PC-3 (cell line): ENCODE measurements at regions not wholly inside any gene's neighbourhood (a gene's known extent, or its start where the extent isn't known, plus 50 kb on each side); places are given as distances from the start of the nearest gene placed in this dataset.
"Not testable (repeated sequence)": the region's sequence is repeated elsewhere in the genome, so short reads cannot be mapped to it uniquely, and the experiment has no call there.

ENCODE experiments used
- ATAC-seq: fragments of 200-7000 bp; cut with Tn5 transposase; 2 replicates; pipeline ENCODE4 v1.9.1; 2020; ENCODE audit warnings: mild to moderate bottlenecking, moderate library complexity
- BruUV-seq: library from RNA; stranded (reverse); fragments of 400-500 nt; replicated peaks from 2 replicates; lab custom pipeline; 2021; lab: Mats Ljungman, UMichigan
- CTCF ChIA-PET: fragments of 300-600 bp; sonication (Branson Sonifier 250); formaldehyde crosslinking; loops from one replicate; lab custom pipeline; 2022; ENCODE audit warnings: antibody characterized with exemption; lab: Charles Lee
- POLR2A ChIA-PET: fragments of 300-600 bp; sonication (Branson Sonifier 250); formaldehyde crosslinking; loops from one replicate; lab custom pipeline; 2022; ENCODE audit warnings: antibody characterized with exemption; ENCODE audit not compliant: unreplicated experiment; lab: Charles Lee
- DNase-seq: peaks from one replicate; pipeline ENCODE4 v3.0.0-alpha.2; 2015
- H2AFZ ChIP-seq: fragments of 300-600 bp; sonication (generic); 2 replicates; pipeline ENCODE4 v1.6.0; 2016; ENCODE audit warnings: antibody characterized with exemption, low read length
- H3F3A ChIP-seq: fragments of 300-600 bp; sonication (generic); one replicate; pipeline ENCODE4 v1.6.0; 2017; ENCODE audit warnings: antibody characterized with exemption, low read length, control low read depth, mild to moderate bottlenecking; ENCODE audit not compliant: unreplicated experiment
- H3K27ac ChIP-seq: fragments of 300-600 bp; sonication (generic); 2 replicates; pipeline ENCODE4 v1.5.1; 2016; ENCODE audit warnings: mild to moderate bottlenecking, low read length
- H3K27me3 ChIP-seq: fragments of 300-600 bp; sonication (generic); 2 replicates; pipeline ENCODE4 v1.6.1; 2016; ENCODE audit warnings: low read length, mixed read lengths
- H3K36me3 ChIP-seq: fragments of 300-600 bp; sonication (generic); 2 replicates; pipeline ENCODE4 v1.6.1; 2016; ENCODE audit warnings: low read depth, mixed run types, low read length, mixed read lengths
- H3K4me1 ChIP-seq: fragments of 300-600 bp; sonication (generic); 2 replicates; pipeline ENCODE4 v1.5.1; 2016; ENCODE audit warnings: low read length; ENCODE audit not compliant: insufficient read depth
- H3K4me2 ChIP-seq: fragments of 300-600 bp; sonication (generic); 2 replicates; pipeline ENCODE4 v1.6.0; 2016; ENCODE audit warnings: low read length
- H3K4me3 ChIP-seq: fragments of 300-600 bp; sonication (generic); 2 replicates; pipeline ENCODE4 v1.5.1; 2016; ENCODE audit warnings: mild to moderate bottlenecking, low read length, mixed read lengths
- H3K79me2 ChIP-seq: fragments of 300-600 bp; sonication (generic); 2 replicates; pipeline ENCODE4 v1.6.1; 2017; ENCODE audit warnings: low read length, mixed read lengths
- H3K9ac ChIP-seq: fragments of 300-600 bp; sonication (generic); 2 replicates; pipeline ENCODE4 v1.6.0; 2016; ENCODE audit warnings: mild to moderate bottlenecking, low read length
- H3K9me2 ChIP-seq: fragments of 300-600 bp; sonication (generic); replicated peaks from 2 replicates; pipeline ENCODE4 v1.6.1; 2016; ENCODE audit warnings: mixed run types, low read length, mixed read lengths
- H3K9me3 ChIP-seq: fragments of 300-600 bp; sonication (generic); 2 replicates; pipeline ENCODE4 v1.6.1; 2016; ENCODE audit warnings: low read length, mixed read lengths
- H4K20me1 ChIP-seq: fragments of 300-600 bp; sonication (generic); 2 replicates; pipeline ENCODE4 v1.6.1; 2016; ENCODE audit warnings: low read length, mixed read lengths
- EZH2 ChIP-seq: fragments of 300-600 bp; sonication (generic); IDR thresholded peaks from one replicate; pipeline ENCODE4 v1.6.1; 2017; ENCODE audit warnings: antibody characterized with exemption, mild to moderate bottlenecking, low read length; ENCODE audit not compliant: unreplicated experiment
- EZH2phosphoT487 ChIP-seq: fragments of 300-600 bp; sonication (generic); IDR thresholded peaks from 2 replicates; pipeline ENCODE4 v1.6.1; 2018; ENCODE audit warnings: mild to moderate bottlenecking, antibody characterized with exemption, low read length, borderline replicate concordance
- intact Hi-C: fragments of 100-400 bp; cut with micrococcal nuclease; formaldehyde crosslinking; loops from 2 replicates; pipeline ENCODE4 v1.9.0; 2023
- TF ChIP-seq, protein P1 (sequence below): fragments of 300-600 bp; sonication (generic); conservative IDR thresholded peaks from 2 replicates; pipeline ENCODE4 v1.5.1; 2017; ENCODE audit warnings: antibody characterized with exemption, low read depth, mild to moderate bottlenecking, low read length

- intact Hi-C loops: loop anchor here (10.0 kb wide), 1 partner anchor 245 kb away; no protein-coding TSS in a partner anchor
- ChIA-PET POLR2A (no interaction called here), CTCF (interaction anchor here (0.5 kb wide), 1 partner anchor 226 kb away, joined by 5 read pairs; the partner anchor contains the start of gene ZNF217)
- H3K36me3 ChIP-seq: no peaks in the 10 kb centered on the region
- H3K27ac ChIP-seq: no peak overlapping the region
- H3K4me3 ChIP-seq: no peak overlapping the region
- H3K9me2 ChIP-seq: no peaks in the 10 kb centered on the region
- H3K9ac ChIP-seq: no peak overlapping the region
- ATAC-seq: no peak
- H4K20me1 ChIP-seq: no peaks in the 10 kb centered on the region
- H3K79me2 ChIP-seq: no peaks in the 10 kb centered on the region
- TF ChIP-seq EZH2: no peak
- no peaks in the 10 kb centered on the region for H3F3A ChIP-seq
- H3K4me2 ChIP-seq: no peak overlapping the region
- no peaks in the 10 kb centered on the region for H3K27me3 ChIP-seq
- no peaks in the 10 kb centered on the region for H3K9me3 ChIP-seq
- H3K4me1 ChIP-seq: no peaks in the 10 kb centered on the region
- H2AFZ ChIP-seq: 0 out of 2 replicates have a peak overlapping the region, but pooled peaks have one; percentile 9
- BruUV-seq: no TSS peak
- DNase-seq: no peak
Measured at GRCh38 chr20:53819973-53820451, 226.4 kb upstream of the ZNF217 start.

DNA sequence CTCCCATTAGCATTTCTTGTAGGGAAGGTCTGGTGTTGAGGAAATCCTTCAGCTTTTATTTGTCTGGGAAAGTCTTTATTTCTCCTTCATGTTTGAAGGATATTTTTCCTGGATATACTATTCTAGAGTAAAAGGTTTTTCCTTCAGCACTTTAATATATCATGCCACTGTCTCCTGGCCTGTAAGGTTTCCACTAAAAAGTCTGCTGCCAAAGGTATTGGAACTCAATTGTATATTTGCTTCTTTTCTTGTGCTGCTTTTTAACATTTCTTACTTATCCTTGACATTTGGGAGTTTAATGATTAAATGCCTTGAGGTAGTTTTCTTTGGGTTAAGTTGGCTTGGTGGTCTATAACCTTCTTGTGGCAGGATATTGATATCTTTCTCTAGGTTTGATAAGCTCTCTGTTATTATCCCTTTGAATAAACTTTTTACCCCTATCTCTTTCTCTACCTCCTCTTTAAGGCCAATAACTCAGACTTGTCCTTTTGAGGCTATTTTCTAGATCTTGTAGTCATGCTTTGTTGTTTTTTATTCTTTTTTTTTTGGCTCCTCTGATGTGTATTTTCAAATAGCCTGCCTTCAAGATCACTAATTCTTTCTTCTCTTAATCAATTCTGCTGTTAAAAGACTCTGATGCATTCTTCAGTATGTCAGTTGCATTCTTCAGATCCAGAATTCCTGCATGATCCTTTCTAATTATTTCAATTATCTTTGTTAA is 225.0 kb upstream of the ZNF217 start:
- TF ChIP-seq, protein P1, sequence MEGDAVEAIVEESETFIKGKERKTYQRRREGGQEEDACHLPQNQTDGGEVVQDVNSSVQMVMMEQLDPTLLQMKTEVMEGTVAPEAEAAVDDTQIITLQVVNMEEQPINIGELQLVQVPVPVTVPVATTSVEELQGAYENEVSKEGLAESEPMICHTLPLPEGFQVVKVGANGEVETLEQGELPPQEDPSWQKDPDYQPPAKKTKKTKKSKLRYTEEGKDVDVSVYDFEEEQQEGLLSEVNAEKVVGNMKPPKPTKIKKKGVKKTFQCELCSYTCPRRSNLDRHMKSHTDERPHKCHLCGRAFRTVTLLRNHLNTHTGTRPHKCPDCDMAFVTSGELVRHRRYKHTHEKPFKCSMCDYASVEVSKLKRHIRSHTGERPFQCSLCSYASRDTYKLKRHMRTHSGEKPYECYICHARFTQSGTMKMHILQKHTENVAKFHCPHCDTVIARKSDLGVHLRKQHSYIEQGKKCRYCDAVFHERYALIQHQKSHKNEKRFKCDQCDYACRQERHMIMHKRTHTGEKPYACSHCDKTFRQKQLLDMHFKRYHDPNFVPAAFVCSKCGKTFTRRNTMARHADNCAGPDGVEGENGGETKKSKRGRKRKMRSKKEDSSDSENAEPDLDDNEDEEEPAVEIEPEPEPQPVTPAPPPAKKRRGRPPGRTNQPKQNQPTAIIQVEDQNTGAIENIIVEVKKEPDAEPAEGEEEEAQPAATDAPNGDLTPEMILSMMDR: no peak
- no peak for TF ChIP-seq EZH2
- TF ChIP-seq EZH2phosphoT487: no peak
- POLR2A ChIA-PET: no interaction called here
- BruUV-seq: no TSS peak

GRCh38 chr20:53817513-53817912 is 223.9 kb upstream of the ZNF217 start:
- intact Hi-C loops: not testable (repeated sequence)

More for the DNA sequence above, 225.0 kb upstream of the ZNF217 start:
- CTCF ChIA-PET: no interaction called here
- no peak for DNase-seq
- Histone ChIP-seq H3K4me1 (no peaks in the 10 kb centered on the region), H3K27me3 (no peaks in the 10 kb centered on the region), H3K9me2 (no peaks in the 10 kb centered on the region), H3K79me2 (no peaks in the 10 kb centered on the region), H3K27ac (no peak overlapping the region), H4K20me1 (no peaks in the 10 kb centered on the region), H3K9me3 (no peaks in the 10 kb centered on the region), H3F3A (no peaks in the 10 kb centered on the region), H3K4me3 (no peak overlapping the region), H2AFZ (no peak overlapping the region), H3K9ac (no peak overlapping the region), H3K4me2 (no peak overlapping the region), H3K36me3 (no peaks in the 10 kb centered on the region)
- intact Hi-C loops: no loop called here
- no peak for ATAC-seq

More at GRCh38 chr20:53817513-53817912, 223.9 kb upstream of the ZNF217 start:
- H4K20me1 ChIP-seq, CTCF ChIA-PET, DNase-seq, BruUV-seq, H3F3A ChIP-seq, H3K27ac ChIP-seq, H3K4me1 ChIP-seq, H3K4me3 ChIP-seq, H3K27me3 ChIP-seq, H3K36me3 ChIP-seq, H3K9ac ChIP-seq, POLR2A ChIA-PET, H3K4me2 ChIP-seq, H3K79me2 ChIP-seq, ATAC-seq, H2AFZ ChIP-seq, H3K9me3 ChIP-seq, H3K9me2 ChIP-seq: not testable (repeated sequence)
